GF-D8 (cell line): ENCODE measurements at regions not wholly inside any gene's neighbourhood (a gene's known extent, or its start where the extent isn't known, plus 50 kb on each side); places are given as distances from the start of the nearest gene placed in this dataset.
"Not testable (repeated sequence)": the region's sequence is repeated elsewhere in the genome, so short reads cannot be mapped to it uniquely, and the experiment has no call there.

Experiments
- DNase-seq: peaks from one replicate; lab custom pipeline; 2025; lab: John Stamatoyannopoulos, UW

DNA sequence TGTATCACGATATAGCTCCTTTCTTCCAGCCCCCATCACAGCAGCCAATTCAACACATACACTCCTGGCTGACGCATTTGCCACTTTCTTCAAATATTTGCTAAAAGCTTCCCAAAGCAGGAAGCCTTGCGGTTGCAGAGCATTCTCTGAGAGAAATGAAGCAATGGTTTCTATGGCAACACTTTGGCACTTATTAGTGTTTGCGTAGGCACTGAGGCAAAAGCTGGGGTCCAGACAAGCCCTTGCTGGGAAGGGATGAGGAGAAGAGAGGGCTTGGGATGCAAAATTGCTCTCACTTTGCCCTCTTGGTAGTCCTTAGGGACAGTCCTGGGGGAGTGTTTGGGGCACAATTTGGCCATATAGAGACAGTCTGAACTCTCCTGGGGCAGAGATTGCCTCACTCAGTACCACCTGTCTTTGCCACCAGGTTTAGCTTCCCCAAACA lies 55.0 kb upstream of the PAK3 start:
- peak; percentile 32 for DNase-seq

GRCh38 chrX:111040377-111041017 lies 55.5 kb upstream of the PAK3 start:
- no peak for DNase-seq

DNA sequence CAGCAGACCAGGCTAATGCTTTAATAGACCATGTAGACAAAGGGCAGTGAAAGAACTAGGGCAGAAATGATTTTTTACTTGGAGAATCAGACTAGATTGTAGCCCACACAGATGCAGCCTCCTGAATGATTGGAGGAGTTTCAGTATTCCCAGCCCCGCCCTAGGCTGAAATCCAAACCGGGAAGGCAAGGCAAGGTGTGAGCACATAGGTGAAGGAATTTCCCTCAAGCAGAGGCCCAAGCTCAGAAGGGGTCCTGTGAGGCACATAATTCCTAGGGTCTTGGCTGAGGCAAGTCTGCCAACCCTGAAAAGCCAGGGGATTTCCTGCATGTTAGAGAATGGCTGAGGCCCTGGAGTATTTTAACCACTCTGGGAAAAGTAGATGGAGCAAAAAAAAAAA lies 56.4 kb upstream of the PAK3 start:
- no peak for DNase-seq

DNA sequence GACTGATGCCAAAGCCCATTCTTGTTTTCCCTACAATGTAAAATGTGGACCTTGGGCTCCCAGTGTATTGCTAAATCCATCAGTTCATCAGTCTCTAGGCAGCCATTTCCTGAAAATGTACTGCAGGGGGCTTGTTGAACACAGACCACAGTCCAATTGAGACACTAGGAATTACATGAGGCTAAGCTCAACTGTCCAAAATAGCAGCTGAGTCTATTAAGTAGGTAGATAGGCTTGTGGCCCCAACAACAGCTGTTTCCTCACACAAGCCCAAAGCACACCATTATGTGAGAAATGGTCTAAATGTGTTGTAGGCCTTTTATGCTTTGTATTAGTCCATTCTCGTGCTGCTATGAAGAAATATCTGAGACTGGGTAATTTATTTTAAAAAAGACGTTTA lies 60.0 kb upstream of the PAK3 start:
- no peak for DNase-seq

DNA sequence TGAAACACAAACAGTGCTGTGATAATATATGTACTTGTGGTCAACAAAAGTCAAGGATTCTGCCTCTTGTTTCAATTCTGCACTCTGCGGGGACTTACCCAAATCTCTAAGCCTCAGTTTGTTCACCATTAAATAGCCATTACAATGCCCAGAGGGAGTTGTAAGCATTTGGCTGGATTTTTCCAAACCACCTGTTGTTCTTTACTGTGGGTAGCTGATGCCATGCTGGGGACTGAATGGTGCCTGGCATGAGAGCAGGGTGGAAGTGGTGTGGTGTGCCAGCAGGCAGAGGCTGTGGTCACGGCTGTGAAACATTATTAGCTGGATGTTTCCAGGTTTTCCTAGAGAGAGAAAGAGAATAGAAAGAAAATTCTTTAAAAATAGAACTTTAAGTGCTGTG lies 60.7 kb upstream of the PAK3 start:
- no peak for DNase-seq

DNA sequence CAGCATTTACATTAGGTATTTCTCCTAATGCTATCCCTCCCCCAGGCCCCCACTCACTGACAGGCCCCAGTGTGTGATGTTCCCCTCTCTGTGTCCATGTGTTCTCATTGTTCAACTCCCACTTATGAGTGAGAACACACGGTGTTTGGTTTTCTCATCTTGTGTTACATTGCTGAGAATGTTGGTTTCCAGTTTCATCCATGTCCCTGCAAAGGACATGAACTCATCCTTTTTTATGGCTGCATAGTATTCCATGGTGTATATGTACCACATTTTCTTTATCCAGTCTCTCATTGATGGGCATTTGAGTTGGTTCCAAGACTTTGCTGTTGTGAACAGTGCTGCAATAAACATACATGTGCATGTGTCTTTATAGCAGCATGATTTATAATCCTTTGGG lies 73.0 kb upstream of the PAK3 start:
- DNase-seq = not testable (repeated sequence)

DNA sequence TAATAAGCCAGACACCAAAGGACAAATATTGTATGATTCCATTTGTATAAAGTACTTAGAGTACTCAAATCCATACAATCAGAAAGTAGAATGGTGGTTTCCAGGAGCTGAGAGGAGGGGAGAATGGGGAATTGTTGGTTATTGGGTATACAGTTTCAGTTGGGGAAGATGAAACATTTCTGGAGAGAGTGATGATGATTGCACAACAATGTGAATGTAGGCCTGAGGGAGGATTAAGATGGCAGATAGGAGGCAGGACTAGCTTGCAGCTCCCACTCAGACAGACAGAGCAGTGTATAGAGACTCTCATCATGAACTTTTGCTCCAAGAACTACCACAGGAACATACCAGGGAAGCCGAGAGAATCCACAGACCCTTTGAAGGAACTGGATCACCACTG lies 75.7 kb upstream of the PAK3 start:
- no peak for DNase-seq

- no peak for DNase-seq
These were observed 82.1 kb upstream of the PAK3 start for GRCh38 chrX:111013778-111014455.

GRCh38 chrX:111010111-111010510 lies 85.9 kb upstream of the PAK3 start:
- DNase-seq = no peak

- no peak for DNase-seq
These were observed 86.7 kb upstream of the PAK3 start for GRCh38 chrX:111009256-111009655.

- DNase-seq = no peak
These were observed 87.9 kb upstream of the PAK3 start for GRCh38 chrX:111008126-111008525.

DNA sequence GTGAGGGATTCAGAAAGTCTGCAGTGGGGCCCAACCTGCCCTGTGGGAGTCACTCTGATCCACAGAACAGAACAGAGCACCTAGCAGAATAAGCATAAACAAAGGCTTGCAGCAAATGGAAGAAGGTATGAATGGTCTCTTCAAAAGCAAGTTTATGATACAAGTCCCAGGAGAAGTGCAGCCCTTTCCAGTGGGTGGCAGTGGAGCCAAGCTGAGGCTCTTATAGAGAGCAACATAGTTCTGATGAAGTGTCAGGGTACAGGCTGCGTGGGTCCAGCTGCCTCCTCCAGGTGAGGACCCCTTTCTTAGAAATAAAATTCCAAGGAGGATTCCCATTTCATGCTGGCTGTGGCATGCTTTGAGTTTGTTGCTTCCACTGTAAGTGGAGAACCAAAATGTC lies 88.8 kb upstream of the PAK3 start:
- no peak for DNase-seq

GRCh38 chrX:111006116-111006515 lies 89.9 kb upstream of the PAK3 start:
- peak; percentile 38 for DNase-seq

- DNase-seq = no peak
These were observed 90.8 kb upstream of the PAK3 start for GRCh38 chrX:111005166-111005565.

DNA sequence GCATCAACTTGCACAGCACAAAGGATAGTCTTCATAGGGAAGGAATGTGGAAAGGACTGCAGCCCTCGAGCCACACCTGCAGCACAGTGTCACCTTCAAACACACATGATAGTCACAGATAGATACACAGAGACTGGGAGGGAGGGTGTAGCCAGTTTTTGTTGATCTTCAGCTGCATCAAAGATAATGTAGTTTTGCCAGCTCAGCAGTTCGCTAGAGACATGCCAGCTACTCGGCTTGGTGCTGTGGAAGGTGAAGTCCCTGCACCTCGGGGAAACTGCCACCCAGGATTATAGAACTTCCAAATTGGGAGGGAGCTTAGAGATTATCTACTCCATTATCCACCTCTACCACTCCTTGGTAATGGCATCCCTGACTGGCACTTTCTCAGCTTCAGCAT lies 92.9 kb upstream of the PAK3 start:
- DNase-seq = no peak

DNA sequence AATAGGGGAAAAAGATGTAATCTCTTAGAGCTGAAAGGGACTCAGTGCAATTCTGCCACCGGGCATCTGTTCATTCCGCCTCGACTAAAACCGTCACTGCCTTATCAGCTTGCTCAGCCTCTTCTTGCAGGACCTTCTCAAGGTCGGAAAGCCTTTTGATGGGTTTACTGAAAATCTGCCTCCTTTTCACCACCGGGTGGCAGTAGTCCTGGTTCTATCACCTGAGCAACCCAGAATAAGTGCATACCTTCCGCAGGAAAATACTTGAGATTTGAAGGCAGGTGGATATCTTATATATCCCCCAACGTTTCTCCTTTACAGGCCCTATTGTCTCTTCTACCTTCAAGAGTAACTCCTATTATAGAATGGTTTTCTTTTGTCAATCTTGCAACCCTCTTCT lies 103.4 kb upstream of the PAK3 start:
- no peak for DNase-seq

DNA sequence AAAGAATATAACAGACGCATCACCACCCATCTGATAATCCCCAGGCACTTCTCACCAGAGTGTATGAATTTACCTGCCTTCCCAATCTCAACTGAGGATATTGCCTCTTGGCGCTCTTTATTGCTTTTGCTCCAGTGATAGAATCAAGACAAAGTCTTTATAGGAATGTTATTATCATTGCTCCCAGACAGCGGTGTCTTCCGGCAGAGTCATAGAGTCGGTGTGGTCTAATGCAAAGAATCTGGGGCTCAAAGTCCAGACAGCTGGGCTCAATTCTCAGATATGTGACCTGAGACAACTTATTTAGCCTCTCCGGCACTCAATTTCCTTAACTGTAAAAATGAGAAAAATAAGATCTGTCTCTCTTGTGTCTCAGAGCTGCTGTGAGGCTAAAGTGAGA lies 106.1 kb upstream of the PAK3 start:
- no peak for DNase-seq

DNA sequence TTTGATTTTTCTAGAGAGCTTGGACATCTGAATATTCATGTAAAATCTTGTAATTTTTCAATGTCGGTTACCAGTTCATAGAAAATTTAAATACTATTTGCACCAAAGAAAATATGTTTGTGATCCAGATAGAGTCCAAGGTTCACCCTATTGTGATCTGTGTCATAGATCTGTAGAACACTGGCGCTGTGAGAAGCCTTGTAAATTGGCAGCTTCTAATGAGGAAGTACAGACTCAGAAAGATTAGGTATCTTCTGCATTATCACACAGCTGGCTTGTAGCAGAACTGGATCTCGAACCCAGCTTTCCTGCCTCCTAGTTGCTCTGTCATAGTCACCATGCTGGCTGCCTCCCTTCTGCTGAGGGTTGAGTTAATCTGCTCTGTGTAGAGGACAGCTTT lies 106.5 kb upstream of the PAK3 start:
- DNase-seq = no peak

DNA sequence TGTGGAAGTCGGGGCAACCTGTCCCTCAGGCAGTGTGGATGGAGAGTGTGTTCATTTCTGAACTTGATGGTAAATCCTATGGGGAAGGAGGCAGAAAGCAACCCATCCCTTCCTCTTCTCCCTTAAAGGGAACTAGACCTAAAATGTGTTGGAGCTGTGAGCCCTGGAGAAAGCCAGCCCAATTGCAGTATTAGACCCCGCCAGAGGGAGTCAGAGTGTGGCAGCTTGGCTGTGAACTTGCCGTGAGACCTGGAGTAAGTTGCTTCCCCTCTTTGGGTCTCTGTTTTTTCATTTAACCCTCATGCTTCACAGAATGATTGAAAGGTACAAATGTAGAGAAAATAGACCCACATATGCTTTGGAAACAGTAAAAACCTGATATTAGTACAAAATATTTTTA lies 108.7 kb upstream of the PAK3 start:
- no peak for DNase-seq

DNA sequence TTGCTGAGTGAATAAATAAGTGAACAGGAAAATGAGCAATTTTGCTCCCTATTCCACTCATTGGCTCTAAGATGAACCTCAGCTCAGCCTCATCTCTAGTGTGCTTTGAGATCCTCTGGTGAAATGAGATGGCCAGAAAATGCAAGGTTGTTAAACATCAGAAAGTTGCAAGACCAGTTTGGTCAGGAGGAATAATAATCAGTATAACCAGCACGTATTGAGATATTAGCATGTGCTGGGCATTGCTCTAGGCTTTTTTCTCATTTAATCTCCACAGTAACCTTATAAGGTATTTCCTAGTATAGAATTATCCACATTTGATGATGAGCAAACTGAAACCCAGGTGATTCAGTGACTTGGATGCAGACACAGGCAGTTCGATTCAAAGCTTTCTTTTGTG lies 110.5 kb upstream of the PAK3 start:
- DNase-seq = no peak

GRCh38 chrX:110983024-110983423 lies 113.0 kb upstream of the PAK3 start:
- no peak for DNase-seq

DNA sequence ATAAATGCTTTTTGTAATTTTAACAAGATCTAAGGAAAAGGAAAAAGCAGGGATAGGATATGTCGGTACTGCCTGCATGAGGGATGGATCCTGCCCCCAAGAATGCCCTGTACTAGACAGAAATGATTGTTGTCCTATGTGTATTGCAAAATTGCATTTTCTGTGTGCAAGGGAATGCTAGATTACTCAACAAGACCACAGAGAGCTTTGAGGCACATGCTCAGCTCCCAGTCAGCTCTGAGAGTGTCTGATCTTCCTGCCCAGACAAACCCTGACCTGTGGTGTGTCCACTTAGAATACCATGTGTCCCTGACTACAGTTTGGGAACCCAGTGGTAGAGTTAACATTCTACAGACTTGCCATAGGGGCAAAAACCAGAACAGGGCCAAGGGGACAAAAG lies 129.2 kb upstream of the PAK3 start:
- DNase-seq = peak; percentile 17

GRCh38 chrX:110966091-110966454 lies 129.9 kb upstream of the PAK3 start:
- no peak for DNase-seq

DNA sequence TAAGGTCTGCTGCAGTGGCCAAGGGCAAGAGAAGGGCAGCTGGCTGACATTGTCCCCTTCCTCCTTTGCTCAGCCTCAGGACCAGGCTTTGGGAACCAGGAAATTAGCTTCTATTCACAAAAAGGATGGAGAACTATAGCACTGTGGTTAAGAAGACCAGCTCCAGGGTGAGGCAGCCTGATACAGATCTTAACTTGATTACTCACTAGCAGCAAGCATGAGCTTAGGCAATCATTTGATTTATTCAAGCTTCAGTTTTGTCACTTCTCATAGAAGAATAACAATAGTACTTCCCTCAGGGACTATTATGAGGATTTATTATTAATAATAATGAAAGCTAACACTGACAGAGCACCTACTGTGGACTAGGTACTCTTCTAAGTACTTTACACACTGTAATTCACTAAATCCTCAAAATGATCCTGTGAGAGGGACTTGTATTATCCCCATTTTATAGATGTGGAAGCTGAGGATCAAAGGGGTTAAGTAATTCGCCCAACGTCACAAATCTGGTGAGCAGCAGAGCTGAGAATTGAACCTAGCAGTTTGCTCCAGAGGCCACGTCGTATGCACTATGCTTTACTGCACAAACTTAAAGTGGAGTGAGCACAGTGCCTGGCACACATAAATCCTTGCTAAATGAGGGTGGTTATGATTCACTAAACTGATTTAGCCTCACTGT lies 130.4 kb upstream of the PAK3 start:
- DNase-seq = no peak
